H1 (cell line): ENCODE measurements at regions not wholly inside any gene's neighbourhood (a gene's known extent, or its start where the extent isn't known, plus 50 kb on each side); places are given as distances from the start of the nearest gene placed in this dataset.

Experiments used
- CEBPB ChIP-seq: IDR thresholded peaks from 2 replicates; pipeline ENCODE4 v1.6.1; 2012; ENCODE audit warnings: low read depth, low read length
- POLR2A ChIP-seq, 2 experiments: IDR thresholded peaks; 1 replicate in 1 of 2; 2 replicates in 1 of 2; pipeline ENCODE4 v1.6.1; 2011; ENCODE audit warnings: low read depth in 2 of 2, low read length in 2 of 2, mild to moderate bottlenecking in 2 of 2; ENCODE audit errors: control extremely low read depth in 1 of 2
- SIN3A ChIP-seq, 2 experiments: IDR thresholded peaks in 1 of 2; conservative IDR thresholded peaks in 1 of 2; 2 replicates each; pipeline ENCODE4 v1.6.1; 2011 to 2012; ENCODE audit warnings: low read length in 2 of 2, improper control_type of control experiment in 1 of 2, low read depth in 1 of 2, mild to moderate bottlenecking in 1 of 2

GRCh38 chr5:138702166-138703077 is 50.8 kb upstream of the CTNNA1 start:
- TF ChIP-seq POLR2A (IDR thresholded peaks at IDR 0.05; ENCODE audit: control extremely low read depth in 1 of 2, low read depth in 2 of 2, low read length in 2 of 2) (no peak), CEBPB (peak; percentile 77), SIN3A (conservative IDR thresholded peaks at IDR 0.05 in 1 of 2, IDR thresholded peaks at IDR 0.05 in 1 of 2; ENCODE audit: low read depth in 1 of 2, low read length in 2 of 2) (no peak)
